WTC11 (cell line): ENCODE measurements at regions not wholly inside any gene's neighbourhood (a gene's known extent, or its start where the extent isn't known, plus 50 kb on each side); places are given as distances from the start of the nearest gene placed in this dataset.

Experiments
- ATAC-seq: fragments of 200-7000 bp; cut with Tn5 transposase; 2 replicates; pipeline ENCODE4 v1.10.0; 2021; ENCODE audit warnings: mild to moderate bottlenecking, moderate library complexity
- CTCF ChIA-PET: fragments of 300-600 bp; sonication (Branson Sonifier 250); formaldehyde crosslinking; loops from one replicate; lab custom pipeline; 2021; ENCODE audit warnings: antibody characterized with exemption; lab: Charles Lee
- POLR2A ChIA-PET: fragments of 350-600 bp; sonication (Branson Sonifier 250); formaldehyde crosslinking; loops from one replicate; lab custom pipeline; 2021; ENCODE audit warnings: antibody characterized with exemption; lab: Charles Lee
- DNase-seq: peaks from one replicate; pipeline ENCODE4 v3.0.0; 2021; ENCODE audit warnings: low spot score
- H3K27ac Mint-ChIP-seq: 2 replicates; pipeline ENCODE4 v1.8.0; 2021; ENCODE audit warnings: mixed read lengths
- H3K27me3 Mint-ChIP-seq: 2 replicates; pipeline ENCODE4 v1.8.0; 2021; ENCODE audit warnings: low read depth, mild to moderate bottlenecking, moderate library complexity, mixed read lengths
- H3K36me3 Mint-ChIP-seq: 2 replicates; pipeline ENCODE4 v1.8.0; 2021; ENCODE audit warnings: mixed read lengths
- H3K4me1 Mint-ChIP-seq: 2 replicates; pipeline ENCODE4 v1.8.0; 2022; ENCODE audit warnings: mixed read lengths
- H3K4me3 Mint-ChIP-seq: 2 replicates; pipeline ENCODE4 v1.8.0; 2021; ENCODE audit warnings: mild to moderate bottlenecking, moderate library complexity, mixed read lengths
- H3K9me3 Mint-ChIP-seq: 2 replicates; pipeline ENCODE4 v1.8.0; 2021; ENCODE audit warnings: mixed read lengths
- CBFB ChIP-seq: sonication (generic); formaldehyde crosslinking; IDR thresholded peaks from 2 replicates; pipeline ENCODE4 v1.8.1; 2022; ENCODE audit warnings: mild to moderate bottlenecking, low read depth, missing genetic modification reagents
- ELF4 ChIP-seq: sonication (generic); formaldehyde crosslinking; IDR thresholded peaks from 2 replicates; pipeline ENCODE4 v1.8.1; 2022; ENCODE audit warnings: low read depth, mild to moderate bottlenecking, moderate library complexity, missing genetic modification reagents
- ESRRA ChIP-seq: sonication (generic); formaldehyde crosslinking; IDR thresholded peaks from 2 replicates; pipeline ENCODE4 v1.8.1; 2022; ENCODE audit warnings: mild to moderate bottlenecking, missing genetic modification reagents, borderline replicate concordance
- FOXP1 ChIP-seq: sonication (generic); formaldehyde crosslinking; IDR thresholded peaks from 2 replicates; pipeline ENCODE4 v1.8.0; 2022; ENCODE audit warnings: missing genetic modification reagents, mild to moderate bottlenecking, moderate library complexity, borderline replicate concordance
- GRHL2 ChIP-seq: fragments of 250-450 bp; sonication (Bioruptor Pico); IDR thresholded peaks from 2 replicates; pipeline ENCODE4 v1.8.0; 2022; ENCODE audit warnings: mild to moderate bottlenecking, moderate library complexity; ENCODE audit not compliant: insufficient replicate concordance, severe bottlenecking
- KAT7 ChIP-seq: sonication (generic); formaldehyde crosslinking; IDR thresholded peaks from 2 replicates; pipeline ENCODE4 v1.8.1; 2023; ENCODE audit warnings: missing genetic modification reagents, mild to moderate bottlenecking, borderline replicate concordance
- NR2C2 ChIP-seq: sonication (generic); formaldehyde crosslinking; IDR thresholded peaks from 2 replicates; pipeline ENCODE4 v1.8.0; 2022; ENCODE audit warnings: mild to moderate bottlenecking, missing genetic modification reagents
- OVOL2 ChIP-seq: fragments of 250-450 bp; sonication (Bioruptor Pico); IDR thresholded peaks from 2 replicates; pipeline ENCODE4 v1.9.0; 2021; ENCODE audit warnings: mild to moderate bottlenecking, borderline replicate concordance
- SMAD3 ChIP-seq: sonication (generic); formaldehyde crosslinking; IDR thresholded peaks from 2 replicates; pipeline ENCODE4 v1.8.0; 2022; ENCODE audit warnings: missing genetic modification reagents, mild to moderate bottlenecking, borderline replicate concordance
- TF ChIP-seq, protein P1 (sequence below): sonication (generic); formaldehyde crosslinking; IDR thresholded peaks from 2 replicates; pipeline ENCODE4 v1.8.0; 2022; ENCODE audit warnings: mild to moderate bottlenecking, missing genetic modification reagents
- TF ChIP-seq, protein P2 (sequence below): sonication (generic); formaldehyde crosslinking; IDR thresholded peaks from 2 replicates; pipeline ENCODE4 v1.8.0; 2022; ENCODE audit warnings: mild to moderate bottlenecking, missing genetic modification reagents
- TF ChIP-seq, protein P3 (sequence below): fragments of 250-450 bp; sonication (Bioruptor Pico); IDR thresholded peaks from 2 replicates; pipeline ENCODE4 v1.9.0; 2021; ENCODE audit warnings: mild to moderate bottlenecking, borderline replicate concordance
- TF ChIP-seq, protein P4 (sequence below): sonication (generic); formaldehyde crosslinking; IDR thresholded peaks from 2 replicates; pipeline ENCODE4 v1.8.1; 2023; ENCODE audit warnings: mild to moderate bottlenecking, missing genetic modification reagents
- TF ChIP-seq, protein P5 (sequence below): fragments of 250-450 bp; sonication (Bioruptor Pico); conservative IDR thresholded peaks from 2 replicates; pipeline ENCODE4 v1.9.0; 2021; ENCODE audit warnings: mild to moderate bottlenecking
- TF ChIP-seq, protein P6 (sequence below): sonication (generic); formaldehyde crosslinking; conservative IDR thresholded peaks from 2 replicates; pipeline ENCODE4 v1.8.1; 2023; ENCODE audit warnings: mild to moderate bottlenecking, low read depth, missing genetic modification reagents, moderate library complexity
- TF ChIP-seq, protein P7 (sequence below): sonication (generic); formaldehyde crosslinking; IDR thresholded peaks from 2 replicates; pipeline ENCODE4 v1.8.1; 2023; ENCODE audit warnings: mild to moderate bottlenecking, missing genetic modification reagents, borderline replicate concordance

DNA sequence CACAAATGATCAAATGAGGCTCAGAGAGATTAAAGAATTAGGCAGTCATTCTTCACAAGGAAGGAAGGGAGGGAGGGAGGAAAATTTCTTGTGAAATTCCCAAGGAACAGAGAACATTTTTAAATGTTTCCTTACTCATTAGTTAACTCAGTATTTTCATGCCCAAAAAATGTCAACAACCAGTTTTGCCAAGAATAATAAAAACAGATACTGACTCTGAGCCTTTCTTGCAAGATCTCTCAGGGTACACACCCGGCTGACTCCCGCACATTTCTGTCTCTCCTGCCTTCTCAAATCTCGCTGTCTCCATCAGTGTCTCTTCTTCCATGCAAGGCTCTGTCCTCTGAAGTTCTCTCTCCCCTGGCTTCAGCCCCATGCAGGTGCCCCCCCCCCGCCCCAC lies 265.9 kb downstream of the TJP1 start:
- Mint-ChIP-seq H3K27me3 (no peaks in the 10 kb centered on the region), H3K4me3 (no peak overlapping the region), H3K36me3 (peaks cover 3% of the 10 kb centered on the region), H3K4me1 (peaks cover 12% of the 10 kb centered on the region), H3K9me3 (peaks cover 12% of the 10 kb centered on the region), H3K27ac (no peak overlapping the region)
- CTCF ChIA-PET = interaction anchor here (1.0 to 2.0 kb wide), 2 partner anchors 13 to 105 kb away, joined by 4 to 11 read pairs; no protein-coding TSS in a partner anchor
- POLR2A ChIA-PET = no interaction called here
- ATAC-seq (no peak), DNase-seq (no peak)
- TF ChIP-seq NR2C2 (no peak), ELF4 (CRISPR knock-in tag) (no peak), OVOL2 (CRISPR knock-in tag) (no peak), GRHL2 (no peak)
- TF ChIP-seq, protein P1, sequence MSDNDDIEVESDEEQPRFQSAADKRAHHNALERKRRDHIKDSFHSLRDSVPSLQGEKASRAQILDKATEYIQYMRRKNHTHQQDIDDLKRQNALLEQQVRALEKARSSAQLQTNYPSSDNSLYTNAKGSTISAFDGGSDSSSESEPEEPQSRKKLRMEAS (CRISPR knock-in tag) = no peak
- TF ChIP-seq, protein P2, sequence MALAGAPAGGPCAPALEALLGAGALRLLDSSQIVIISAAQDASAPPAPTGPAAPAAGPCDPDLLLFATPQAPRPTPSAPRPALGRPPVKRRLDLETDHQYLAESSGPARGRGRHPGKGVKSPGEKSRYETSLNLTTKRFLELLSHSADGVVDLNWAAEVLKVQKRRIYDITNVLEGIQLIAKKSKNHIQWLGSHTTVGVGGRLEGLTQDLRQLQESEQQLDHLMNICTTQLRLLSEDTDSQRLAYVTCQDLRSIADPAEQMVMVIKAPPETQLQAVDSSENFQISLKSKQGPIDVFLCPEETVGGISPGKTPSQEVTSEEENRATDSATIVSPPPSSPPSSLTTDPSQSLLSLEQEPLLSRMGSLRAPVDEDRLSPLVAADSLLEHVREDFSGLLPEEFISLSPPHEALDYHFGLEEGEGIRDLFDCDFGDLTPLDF = no peak
- TF ChIP-seq, protein P3, sequence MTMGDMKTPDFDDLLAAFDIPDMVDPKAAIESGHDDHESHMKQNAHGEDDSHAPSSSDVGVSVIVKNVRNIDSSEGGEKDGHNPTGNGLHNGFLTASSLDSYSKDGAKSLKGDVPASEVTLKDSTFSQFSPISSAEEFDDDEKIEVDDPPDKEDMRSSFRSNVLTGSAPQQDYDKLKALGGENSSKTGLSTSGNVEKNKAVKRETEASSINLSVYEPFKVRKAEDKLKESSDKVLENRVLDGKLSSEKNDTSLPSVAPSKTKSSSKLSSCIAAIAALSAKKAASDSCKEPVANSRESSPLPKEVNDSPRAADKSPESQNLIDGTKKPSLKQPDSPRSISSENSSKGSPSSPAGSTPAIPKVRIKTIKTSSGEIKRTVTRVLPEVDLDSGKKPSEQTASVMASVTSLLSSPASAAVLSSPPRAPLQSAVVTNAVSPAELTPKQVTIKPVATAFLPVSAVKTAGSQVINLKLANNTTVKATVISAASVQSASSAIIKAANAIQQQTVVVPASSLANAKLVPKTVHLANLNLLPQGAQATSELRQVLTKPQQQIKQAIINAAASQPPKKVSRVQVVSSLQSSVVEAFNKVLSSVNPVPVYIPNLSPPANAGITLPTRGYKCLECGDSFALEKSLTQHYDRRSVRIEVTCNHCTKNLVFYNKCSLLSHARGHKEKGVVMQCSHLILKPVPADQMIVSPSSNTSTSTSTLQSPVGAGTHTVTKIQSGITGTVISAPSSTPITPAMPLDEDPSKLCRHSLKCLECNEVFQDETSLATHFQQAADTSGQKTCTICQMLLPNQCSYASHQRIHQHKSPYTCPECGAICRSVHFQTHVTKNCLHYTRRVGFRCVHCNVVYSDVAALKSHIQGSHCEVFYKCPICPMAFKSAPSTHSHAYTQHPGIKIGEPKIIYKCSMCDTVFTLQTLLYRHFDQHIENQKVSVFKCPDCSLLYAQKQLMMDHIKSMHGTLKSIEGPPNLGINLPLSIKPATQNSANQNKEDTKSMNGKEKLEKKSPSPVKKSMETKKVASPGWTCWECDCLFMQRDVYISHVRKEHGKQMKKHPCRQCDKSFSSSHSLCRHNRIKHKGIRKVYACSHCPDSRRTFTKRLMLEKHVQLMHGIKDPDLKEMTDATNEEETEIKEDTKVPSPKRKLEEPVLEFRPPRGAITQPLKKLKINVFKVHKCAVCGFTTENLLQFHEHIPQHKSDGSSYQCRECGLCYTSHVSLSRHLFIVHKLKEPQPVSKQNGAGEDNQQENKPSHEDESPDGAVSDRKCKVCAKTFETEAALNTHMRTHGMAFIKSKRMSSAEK (CRISPR knock-in tag) = no peak

DNA sequence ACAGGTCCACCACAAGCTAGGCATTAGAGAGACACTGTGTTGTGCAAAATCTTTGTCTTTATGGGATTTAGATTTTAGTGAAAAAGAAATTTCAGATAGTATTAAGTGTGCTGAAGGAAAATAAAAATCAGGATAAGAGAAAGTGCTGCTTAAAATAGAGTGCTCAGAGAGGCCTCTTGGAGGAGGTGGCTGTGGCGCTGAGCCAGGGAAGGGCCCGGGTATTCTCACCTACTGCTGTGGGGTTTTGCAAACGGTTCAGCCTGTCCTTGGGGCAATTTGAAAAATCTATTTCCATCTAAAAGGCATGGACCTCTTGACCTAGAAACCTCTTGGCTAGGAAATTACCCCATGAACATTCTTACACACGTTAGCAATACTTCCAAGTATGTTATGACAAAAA lies 267.7 kb downstream of the TJP1 start:
- no peaks in the 10 kb centered on the region for H3K27me3 Mint-ChIP-seq
- TF ChIP-seq, protein P4, sequence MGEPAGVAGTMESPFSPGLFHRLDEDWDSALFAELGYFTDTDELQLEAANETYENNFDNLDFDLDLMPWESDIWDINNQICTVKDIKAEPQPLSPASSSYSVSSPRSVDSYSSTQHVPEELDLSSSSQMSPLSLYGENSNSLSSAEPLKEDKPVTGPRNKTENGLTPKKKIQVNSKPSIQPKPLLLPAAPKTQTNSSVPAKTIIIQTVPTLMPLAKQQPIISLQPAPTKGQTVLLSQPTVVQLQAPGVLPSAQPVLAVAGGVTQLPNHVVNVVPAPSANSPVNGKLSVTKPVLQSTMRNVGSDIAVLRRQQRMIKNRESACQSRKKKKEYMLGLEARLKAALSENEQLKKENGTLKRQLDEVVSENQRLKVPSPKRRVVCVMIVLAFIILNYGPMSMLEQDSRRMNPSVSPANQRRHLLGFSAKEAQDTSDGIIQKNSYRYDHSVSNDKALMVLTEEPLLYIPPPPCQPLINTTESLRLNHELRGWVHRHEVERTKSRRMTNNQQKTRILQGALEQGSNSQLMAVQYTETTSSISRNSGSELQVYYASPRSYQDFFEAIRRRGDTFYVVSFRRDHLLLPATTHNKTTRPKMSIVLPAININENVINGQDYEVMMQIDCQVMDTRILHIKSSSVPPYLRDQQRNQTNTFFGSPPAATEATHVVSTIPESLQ = no peak
- TF ChIP-seq, protein P5, sequence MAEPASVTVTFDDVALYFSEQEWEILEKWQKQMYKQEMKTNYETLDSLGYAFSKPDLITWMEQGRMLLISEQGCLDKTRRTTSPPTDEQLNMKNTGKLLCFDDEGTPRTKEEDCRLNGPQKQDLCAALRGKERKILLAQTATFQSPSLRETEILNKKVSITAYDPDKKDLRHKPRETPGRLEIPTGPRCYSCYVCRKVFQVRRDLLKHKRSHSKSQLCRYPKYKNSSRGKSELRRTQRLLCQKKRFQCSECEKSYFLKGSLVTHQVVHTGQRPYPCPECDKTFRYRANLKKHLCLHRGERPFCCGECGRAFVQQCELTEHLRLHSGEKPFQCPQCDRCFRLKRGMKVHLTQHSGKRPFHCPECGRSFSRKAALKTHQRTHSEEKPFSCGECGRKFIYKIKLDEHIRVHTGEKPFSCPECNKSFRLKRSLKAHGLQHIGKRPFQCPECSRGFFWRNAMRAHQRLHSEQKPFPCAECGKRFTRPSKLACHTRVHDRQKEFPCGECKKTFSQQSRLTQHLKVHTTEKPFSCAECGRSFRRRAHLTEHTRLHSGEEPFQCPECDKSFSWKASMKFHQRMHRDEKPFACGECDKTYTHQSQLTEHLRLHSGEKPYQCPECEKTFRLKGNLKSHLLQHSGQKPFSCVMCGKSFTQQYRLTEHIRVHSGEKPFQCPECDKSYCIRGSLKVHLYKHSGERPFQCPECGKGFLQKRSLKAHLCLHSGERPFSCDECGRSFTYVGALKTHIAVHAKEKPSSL = no peak
- TF ChIP-seq, protein P6, sequence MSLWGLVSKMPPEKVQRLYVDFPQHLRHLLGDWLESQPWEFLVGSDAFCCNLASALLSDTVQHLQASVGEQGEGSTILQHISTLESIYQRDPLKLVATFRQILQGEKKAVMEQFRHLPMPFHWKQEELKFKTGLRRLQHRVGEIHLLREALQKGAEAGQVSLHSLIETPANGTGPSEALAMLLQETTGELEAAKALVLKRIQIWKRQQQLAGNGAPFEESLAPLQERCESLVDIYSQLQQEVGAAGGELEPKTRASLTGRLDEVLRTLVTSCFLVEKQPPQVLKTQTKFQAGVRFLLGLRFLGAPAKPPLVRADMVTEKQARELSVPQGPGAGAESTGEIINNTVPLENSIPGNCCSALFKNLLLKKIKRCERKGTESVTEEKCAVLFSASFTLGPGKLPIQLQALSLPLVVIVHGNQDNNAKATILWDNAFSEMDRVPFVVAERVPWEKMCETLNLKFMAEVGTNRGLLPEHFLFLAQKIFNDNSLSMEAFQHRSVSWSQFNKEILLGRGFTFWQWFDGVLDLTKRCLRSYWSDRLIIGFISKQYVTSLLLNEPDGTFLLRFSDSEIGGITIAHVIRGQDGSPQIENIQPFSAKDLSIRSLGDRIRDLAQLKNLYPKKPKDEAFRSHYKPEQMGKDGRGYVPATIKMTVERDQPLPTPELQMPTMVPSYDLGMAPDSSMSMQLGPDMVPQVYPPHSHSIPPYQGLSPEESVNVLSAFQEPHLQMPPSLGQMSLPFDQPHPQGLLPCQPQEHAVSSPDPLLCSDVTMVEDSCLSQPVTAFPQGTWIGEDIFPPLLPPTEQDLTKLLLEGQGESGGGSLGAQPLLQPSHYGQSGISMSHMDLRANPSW = no peak
- TF ChIP-seq CBFB = no peak
- TF ChIP-seq SMAD3 = no peak
- TF ChIP-seq, protein P7, sequence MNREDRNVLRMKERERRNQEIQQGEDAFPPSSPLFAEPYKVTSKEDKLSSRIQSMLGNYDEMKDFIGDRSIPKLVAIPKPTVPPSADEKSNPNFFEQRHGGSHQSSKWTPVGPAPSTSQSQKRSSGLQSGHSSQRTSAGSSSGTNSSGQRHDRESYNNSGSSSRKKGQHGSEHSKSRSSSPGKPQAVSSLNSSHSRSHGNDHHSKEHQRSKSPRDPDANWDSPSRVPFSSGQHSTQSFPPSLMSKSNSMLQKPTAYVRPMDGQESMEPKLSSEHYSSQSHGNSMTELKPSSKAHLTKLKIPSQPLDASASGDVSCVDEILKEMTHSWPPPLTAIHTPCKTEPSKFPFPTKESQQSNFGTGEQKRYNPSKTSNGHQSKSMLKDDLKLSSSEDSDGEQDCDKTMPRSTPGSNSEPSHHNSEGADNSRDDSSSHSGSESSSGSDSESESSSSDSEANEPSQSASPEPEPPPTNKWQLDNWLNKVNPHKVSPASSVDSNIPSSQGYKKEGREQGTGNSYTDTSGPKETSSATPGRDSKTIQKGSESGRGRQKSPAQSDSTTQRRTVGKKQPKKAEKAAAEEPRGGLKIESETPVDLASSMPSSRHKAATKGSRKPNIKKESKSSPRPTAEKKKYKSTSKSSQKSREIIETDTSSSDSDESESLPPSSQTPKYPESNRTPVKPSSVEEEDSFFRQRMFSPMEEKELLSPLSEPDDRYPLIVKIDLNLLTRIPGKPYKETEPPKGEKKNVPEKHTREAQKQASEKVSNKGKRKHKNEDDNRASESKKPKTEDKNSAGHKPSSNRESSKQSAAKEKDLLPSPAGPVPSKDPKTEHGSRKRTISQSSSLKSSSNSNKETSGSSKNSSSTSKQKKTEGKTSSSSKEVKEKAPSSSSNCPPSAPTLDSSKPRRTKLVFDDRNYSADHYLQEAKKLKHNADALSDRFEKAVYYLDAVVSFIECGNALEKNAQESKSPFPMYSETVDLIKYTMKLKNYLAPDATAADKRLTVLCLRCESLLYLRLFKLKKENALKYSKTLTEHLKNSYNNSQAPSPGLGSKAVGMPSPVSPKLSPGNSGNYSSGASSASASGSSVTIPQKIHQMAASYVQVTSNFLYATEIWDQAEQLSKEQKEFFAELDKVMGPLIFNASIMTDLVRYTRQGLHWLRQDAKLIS (CRISPR knock-in tag) = no peak
- no peak for TF ChIP-seq FOXP1 (CRISPR knock-in tag)
- TF ChIP-seq ESRRA (CRISPR knock-in tag) = no peak
- no peak for TF ChIP-seq KAT7 (CRISPR knock-in tag)
- peaks cover 3% of the 10 kb centered on the region for H3K36me3 Mint-ChIP-seq
- POLR2A ChIA-PET = no interaction called here
- DNase-seq = no peak
- no peak for ATAC-seq
- H3K9me3 Mint-ChIP-seq = peaks cover 7% of the 10 kb centered on the region
- no peak overlapping the region for H3K27ac Mint-ChIP-seq
- H3K4me1 Mint-ChIP-seq = peaks cover 18% of the 10 kb centered on the region
- CTCF ChIA-PET = interaction anchor here (2.0 kb wide), 1 partner anchor 14 kb away, joined by 11 read pairs; no protein-coding TSS in a partner anchor
- no peak overlapping the region for H3K4me3 Mint-ChIP-seq
